Heart left ventricle (tissue), 16 donors: ENCODE measurements at regions not wholly inside any gene's neighbourhood (a gene's known extent, or its start where the extent isn't known, plus 50 kb on each side); places are given as distances from the start of the nearest gene placed in this dataset.

ENCODE experiments used
- ATAC-seq, 4 donors: fragments of 200-7000 bp; cut with Tn5 transposase; one replicate each; pipeline ENCODE4 v1.9.1; 2020 to 2022; ENCODE audit warnings: moderate library complexity in 4 of 4, mild to moderate bottlenecking in 3 of 4, moderate number of reproducible peaks in 1 of 4
- DNase-seq, 5 donors: peaks; one replicate each; pipeline ENCODE4 v3.0.0-alpha.2; 2020
- H3K27ac ChIP-seq, 12 donors: fragments of 200-600 bp; sonication (generic) in 4 of 12; one replicate each; pipeline versions ENCODE4 v1.5.0 to v1.8.0; 2016 to 2022; ENCODE audit warnings: mild to moderate bottlenecking in 2 of 12
- H3K27me3 ChIP-seq, 9 donors: fragments of 200-600 bp; sonication (generic) in 2 of 9; one replicate each; pipeline versions ENCODE4 v1.5.1 to v1.8.0; 2016 to 2022; ENCODE audit warnings: mild to moderate bottlenecking in 3 of 9
- H3K36me3 ChIP-seq, 9 donors: fragments of 200-600 bp; sonication (generic) in 2 of 9; one replicate each; pipeline versions ENCODE4 v1.5.0 to v1.8.0; 2018 to 2022; ENCODE audit warnings: mild to moderate bottlenecking in 2 of 9
- H3K4me1 ChIP-seq, 12 donors: fragments of 200-600 bp; sonication (generic) in 4 of 12; one replicate each; pipeline versions ENCODE4 v1.5.0 to v1.8.0; 2016 to 2022; ENCODE audit warnings: mild to moderate bottlenecking in 3 of 12
- H3K4me3 ChIP-seq, 12 donors: fragments of 200-600 bp; sonication (generic) in 4 of 12; one replicate each; pipeline versions ENCODE4 v1.5.0 to v1.8.0; 2017 to 2022; ENCODE audit warnings: mild to moderate bottlenecking in 9 of 12, moderate library complexity in 4 of 12
- H3K9me3 ChIP-seq, 12 donors: fragments of 200-600 bp; sonication (generic) in 4 of 12; one replicate each; pipeline versions ENCODE4 v1.5.0 to v1.8.0; 2016 to 2022; ENCODE audit warnings: mild to moderate bottlenecking in 1 of 12
- POLR2A ChIP-seq, 2 donors: fragments of 450-650 bp; IDR thresholded peaks; one replicate each; pipeline ENCODE4 v1.6.1; 2017; ENCODE audit warnings: antibody characterized with exemption in 2 of 2, mild to moderate bottlenecking in 2 of 2, moderate library complexity in 2 of 2
- WGBS, 4 donors: extraction: QIAGEN DNeasy Blood & Tissue Kit in 2 of 4; methylation state at CpG; one replicate each; pipeline versions ENCODE4 v1.1.5 to v1.1.7; 2013 to 2018; 5-methylcytosine and 5-hydroxymethylcytosine counted together
- intact Hi-C, 10 donors: fragments of 100-400 bp; cut with DNase I; formaldehyde crosslinking; loops; one replicate each; pipeline versions ENCODE4 v1.11.1 to v1.14.2; 2022
- TF ChIP-seq, protein P1 (sequence below), 12 donors: fragments of 200-600 bp; sonication (generic) in 4 of 12; IDR thresholded peaks; one replicate each; pipeline versions ENCODE4 v1.5.0 to v1.8.0; 2018 to 2022; ENCODE audit warnings: antibody characterized with exemption in 12 of 12, mild to moderate bottlenecking in 5 of 12
- donor health status: ischemic (EF 13 %, LVEDD 7.1; RV severe dilation, severe dysfunction).
- donor health status: healthy with polysubstance abuse.
- donor health status: DM: no; HTN: yes; CAD: no.
- donor health status: DM: no; HTN: no; CAD: no.
- donor health status: ischemic (EF 25% LVEDD 6.9; RV normal size, moderate dysfunction).
- donor health status: ischemic (EF 25% LVEDD 5.7; RV mildly dilated, moderate dysfunction).
- donor health status: healthy.
- donor health status: DM: yes; HTN: yes; CAD: no.
- donor health status: ischemic (EF 35%, LVEDD 5.7; RV mildly dilated, moderate dysfunction).
- donor health status: nonischemic (EF 11% LVEDD 7.7; RV severe dilation, severe dysfunction).
- donor health status: DM: yes; HTN: yes; CAD: no.
- donor health status: PGD.
- donor health status: ischemic (EF 29% LVEDD 5.4; RV normal size, mild dysfunction).
- donor health status: nonischemic (EF 23%, LVEDD 6.1; RV moderate dilation, normal function).

DNA sequence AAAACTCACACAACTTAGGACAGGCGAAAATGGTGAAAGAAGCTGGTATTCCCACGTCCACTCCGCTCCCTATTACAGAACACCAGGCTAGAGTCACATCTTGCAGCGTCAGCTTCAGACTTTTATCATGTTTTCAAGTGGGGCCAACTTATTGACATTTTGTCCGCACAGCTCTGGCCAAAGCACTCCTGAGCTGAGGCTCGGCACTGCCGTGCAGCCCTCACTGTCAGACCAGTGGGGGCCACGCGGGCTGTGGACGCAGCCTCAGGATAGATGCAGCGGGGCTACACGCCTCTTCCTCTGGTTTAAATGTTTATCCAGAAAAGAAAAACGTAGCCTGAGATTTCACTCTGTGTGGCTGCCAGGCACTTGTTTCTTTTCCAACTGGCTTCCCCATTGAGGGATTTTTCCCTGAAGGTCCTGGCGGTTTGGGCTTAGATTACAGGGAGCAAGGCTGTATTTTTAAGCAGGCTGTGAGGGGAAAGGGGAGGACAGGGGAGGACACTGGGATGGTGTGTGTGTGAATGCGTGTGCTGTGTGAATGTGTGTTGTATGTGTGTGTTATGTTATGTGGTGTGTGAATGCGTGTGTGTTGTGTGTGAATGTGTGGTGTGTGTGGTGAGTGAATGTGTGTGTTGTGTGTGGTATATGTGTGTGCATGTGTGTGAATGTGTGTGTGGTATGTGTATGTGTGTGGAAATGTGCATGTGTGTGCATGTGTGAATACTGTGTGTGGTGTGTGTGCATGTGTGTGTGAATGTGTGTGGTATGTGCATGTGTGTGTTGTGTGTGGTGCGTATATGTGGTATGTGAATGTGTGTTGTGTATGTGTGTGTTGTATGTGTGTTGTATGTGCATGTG is 267.6 kb downstream of the DCDC2C start:
- Histone ChIP-seq H3K36me3 (no peaks in the 10 kb centered on the region), H3K9me3 (no peaks in the 10 kb centered on the region), H3K27me3 (peaks cover 0 to 39% (median 0%) of the 10 kb centered on the region in 9 donors), H3K4me1 (no peaks in the 10 kb centered on the region), H3K4me3 (no peak overlapping the region), H3K27ac (no peak overlapping the region)
- DNase-seq: no peak
- no peak for TF ChIP-seq POLR2A (IDR thresholded peaks at IDR 0.05)
- TF ChIP-seq, protein P1, sequence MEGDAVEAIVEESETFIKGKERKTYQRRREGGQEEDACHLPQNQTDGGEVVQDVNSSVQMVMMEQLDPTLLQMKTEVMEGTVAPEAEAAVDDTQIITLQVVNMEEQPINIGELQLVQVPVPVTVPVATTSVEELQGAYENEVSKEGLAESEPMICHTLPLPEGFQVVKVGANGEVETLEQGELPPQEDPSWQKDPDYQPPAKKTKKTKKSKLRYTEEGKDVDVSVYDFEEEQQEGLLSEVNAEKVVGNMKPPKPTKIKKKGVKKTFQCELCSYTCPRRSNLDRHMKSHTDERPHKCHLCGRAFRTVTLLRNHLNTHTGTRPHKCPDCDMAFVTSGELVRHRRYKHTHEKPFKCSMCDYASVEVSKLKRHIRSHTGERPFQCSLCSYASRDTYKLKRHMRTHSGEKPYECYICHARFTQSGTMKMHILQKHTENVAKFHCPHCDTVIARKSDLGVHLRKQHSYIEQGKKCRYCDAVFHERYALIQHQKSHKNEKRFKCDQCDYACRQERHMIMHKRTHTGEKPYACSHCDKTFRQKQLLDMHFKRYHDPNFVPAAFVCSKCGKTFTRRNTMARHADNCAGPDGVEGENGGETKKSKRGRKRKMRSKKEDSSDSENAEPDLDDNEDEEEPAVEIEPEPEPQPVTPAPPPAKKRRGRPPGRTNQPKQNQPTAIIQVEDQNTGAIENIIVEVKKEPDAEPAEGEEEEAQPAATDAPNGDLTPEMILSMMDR (IDR thresholded peaks at IDR 0.05): no peak
- ATAC-seq: no peak
- intact Hi-C loops: no loop called here
- WGBS, 4 donors: 47 to 59% (median 50%) methylated on average over 17 of the region's 17 CpGs

DNA sequence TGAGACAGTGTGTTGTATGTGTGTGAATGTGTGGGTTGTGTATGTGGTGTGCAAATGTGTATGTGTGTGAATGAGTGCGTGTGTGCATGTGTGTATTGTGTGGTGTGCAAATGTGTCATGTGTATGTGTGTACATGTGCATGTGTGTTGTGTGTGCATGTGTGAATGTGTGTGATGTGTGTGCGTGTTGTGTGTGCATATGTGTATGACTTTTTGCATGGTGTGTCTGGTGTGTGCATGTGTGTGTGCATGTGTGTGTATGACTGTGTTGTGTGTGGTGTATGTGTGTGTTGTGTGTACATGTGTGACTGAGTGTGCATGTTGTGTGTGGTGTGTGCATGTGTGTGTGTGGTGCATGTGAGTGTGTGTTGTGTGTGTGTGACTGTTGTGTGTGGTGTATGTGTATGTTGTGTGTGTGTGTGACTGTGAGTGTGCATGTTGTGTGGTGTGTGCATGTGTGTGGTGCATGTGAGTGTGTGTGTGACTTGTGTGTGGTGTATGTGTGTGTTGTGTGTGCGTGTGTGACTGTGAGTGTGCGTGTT is 268.3 kb downstream of the DCDC2C start:
- intact Hi-C loops: no loop called here
- 94 to 98% (median 96%) methylated on average over 4 of the region's 4 CpGs for WGBS, 4 donors
- Histone ChIP-seq H3K9me3 (no peaks in the 10 kb centered on the region), H3K4me3 (no peak overlapping the region), H3K36me3 (no peaks in the 10 kb centered on the region), H3K27ac (no peak overlapping the region), H3K27me3 (peaks cover 0 to 34% (median 0%) of the 10 kb centered on the region in 9 donors), H3K4me1 (no peaks in the 10 kb centered on the region)
- TF ChIP-seq, protein P1 (IDR thresholded peaks at IDR 0.05): no peak
- TF ChIP-seq POLR2A (IDR thresholded peaks at IDR 0.05): no peak
- no peak for ATAC-seq
- no peak for DNase-seq

DNA sequence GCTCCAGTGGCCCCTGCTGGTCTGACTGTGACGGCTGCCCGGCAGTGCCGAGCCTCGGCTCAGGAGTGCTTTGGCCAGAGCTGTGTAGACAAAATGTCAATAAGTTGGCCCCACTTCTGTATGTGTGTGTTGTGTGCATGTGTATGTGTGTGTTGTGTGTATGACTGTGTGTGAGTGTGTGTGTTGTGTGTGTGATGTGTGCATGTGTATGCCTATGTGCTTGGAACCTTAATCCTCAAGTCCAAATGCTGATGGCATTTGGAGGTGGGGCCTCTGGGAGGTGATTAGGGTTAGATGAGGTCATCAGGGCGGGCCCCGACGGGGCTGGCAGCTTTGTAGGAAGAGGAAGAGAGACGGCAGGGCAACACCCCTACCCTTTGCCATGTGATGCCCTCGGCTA is 269.0 kb downstream of the DCDC2C start:
- ATAC-seq: no peak
- WGBS, 4 donors: 52 to 69% (median 62%) methylated on average over 9 of the region's 9 CpGs

DNA sequence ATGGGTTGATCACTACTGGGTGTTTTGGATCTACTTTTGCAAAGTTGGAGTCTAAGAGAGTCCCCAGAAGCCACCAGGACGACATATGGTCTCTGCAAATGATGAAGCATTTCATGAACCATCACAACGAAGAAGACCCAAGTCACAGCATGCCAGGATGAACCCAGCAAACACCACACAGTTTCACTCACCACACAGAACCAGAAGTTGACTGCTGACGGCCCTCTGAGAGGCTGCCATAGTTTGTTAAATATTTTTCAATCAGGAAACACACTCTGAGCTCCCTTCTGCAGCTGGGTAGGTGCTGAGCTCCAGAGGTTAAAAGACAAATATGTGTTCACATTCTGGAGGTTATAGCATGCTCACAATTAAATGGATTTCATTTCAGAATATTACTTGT is 271.4 kb downstream of the DCDC2C start:
- no peak overlapping the region for H3K4me3 ChIP-seq
- H3K36me3 ChIP-seq: no peaks in the 10 kb centered on the region
- peaks cover 0 to 26% (median 0%) of the 10 kb centered on the region in 9 donors for H3K27me3 ChIP-seq
- no peaks in the 10 kb centered on the region for H3K4me1 ChIP-seq
- intact Hi-C loops: no loop called here
- peaks cover 0 to 10% (median 3%) of the 10 kb centered on the region in 12 donors for H3K9me3 ChIP-seq
- TF ChIP-seq, protein P1 (IDR thresholded peaks at IDR 0.05): no peak
- no peak for TF ChIP-seq POLR2A (IDR thresholded peaks at IDR 0.05)
- DNase-seq (no peak), ATAC-seq (no peak)
- 62 to 72% (median 68%) methylated on average over 3 of the region's 3 CpGs for WGBS, 4 donors
- H3K27ac ChIP-seq: no peak overlapping the region

More for the DNA sequence above, 269.0 kb downstream of the DCDC2C start:
- no peak for DNase-seq
- intact Hi-C loops: no loop called here
- H3K4me3 ChIP-seq: no peak overlapping the region
- H3K4me1 ChIP-seq: no peaks in the 10 kb centered on the region
- peaks cover 0 to 33% (median 0%) of the 10 kb centered on the region in 9 donors for H3K27me3 ChIP-seq
- H3K36me3 ChIP-seq: no peaks in the 10 kb centered on the region
- no peaks in the 10 kb centered on the region for H3K9me3 ChIP-seq
- no peak for TF ChIP-seq POLR2A (IDR thresholded peaks at IDR 0.05)
- TF ChIP-seq, protein P1 (IDR thresholded peaks at IDR 0.05): no peak
- H3K27ac ChIP-seq: no peak overlapping the region
